ENCODE measurements at regions not wholly inside any gene's neighbourhood (a gene's known extent, or its start where the extent isn't known, plus 50 kb on each side); places are given as distances from the start of the nearest gene placed in this dataset.
A peak's percentile ranks its signal among the peaks of the same experiment; 100 is the strongest.

GRCh38 chr14:56900726-56901125 lies 90.4 kb upstream of the OTX2 start:
- DNase-seq = no peak

- DNase-seq = no peak
These were observed 89.5 kb upstream of the OTX2 start for GRCh38 chr14:56899829-56900228.

GRCh38 chr14:56896922-56897321 lies 86.6 kb upstream of the OTX2 start:
- DNase-seq = no peak

GRCh38 chr14:56896231-56896630 lies 86.0 kb upstream of the OTX2 start:
- DNase-seq = no peak

GRCh38 chr14:56895154-56895553 lies 84.9 kb upstream of the OTX2 start:
- DNase-seq = no peak

- DNase-seq = no peak
These were observed 84.3 kb upstream of the OTX2 start for GRCh38 chr14:56894591-56894991.

GRCh38 chr14:56892959-56893358 lies 82.7 kb upstream of the OTX2 start:
- DNase-seq = no peak

GRCh38 chr14:56891226-56891625 lies 80.9 kb upstream of the OTX2 start:
- DNase-seq = no peak

- no peak for DNase-seq
These were observed 79.4 kb upstream of the OTX2 start for GRCh38 chr14:56889705-56890104.

- DNase-seq = no peak
These were observed 78.0 kb upstream of the OTX2 start for GRCh38 chr14:56888274-56888673.

GRCh38 chr14:56887216-56887615 lies 76.9 kb upstream of the OTX2 start:
- DNase-seq = no peak

GRCh38 chr14:56886471-56887062 lies 76.3 kb upstream of the OTX2 start:
- DNase-seq = no peak

GRCh38 chr14:56885825-56886224 lies 75.5 kb upstream of the OTX2 start:
- DNase-seq = no peak

- no peak for DNase-seq
These were observed 74.3 kb upstream of the OTX2 start for GRCh38 chr14:56884617-56885016.

GRCh38 chr14:56881181-56881580 lies 70.9 kb upstream of the OTX2 start:
- DNase-seq = no peak

GRCh38 chr14:56878766-56879165 lies 68.5 kb upstream of the OTX2 start:
- no peak for DNase-seq

GRCh38 chr14:56875104-56875675 lies 64.9 kb upstream of the OTX2 start:
- no peak for DNase-seq

GRCh38 chr14:56874375-56874774 lies 64.1 kb upstream of the OTX2 start:
- no peak for DNase-seq

GRCh38 chr14:56870336-56870735 lies 60.1 kb upstream of the OTX2 start:
- no peak for DNase-seq

- DNase-seq = no peak
These were observed 58.4 kb upstream of the OTX2 start for GRCh38 chr14:56868660-56869059.

- DNase-seq = peak in 1 of 2 donors; percentile 21
These were observed 52.6 kb upstream of the OTX2 start for GRCh38 chr14:56862836-56863235.

GRCh38 chr14:56860441-56860840 lies 50.2 kb upstream of the OTX2 start:
- DNase-seq = no peak

Measured in hippocampal formation (tissue), 2 donors.